Vagina (tissue), 2 donors: ENCODE measurements at regions not wholly inside any gene's neighbourhood (a gene's known extent, or its start where the extent isn't known, plus 50 kb on each side); places are given as distances from the start of the nearest gene placed in this dataset.

Experiments
- DNase-seq, 2 donors: peaks; one replicate each; pipeline ENCODE4 v3.0.0-alpha.2; 2017; ENCODE audit errors: extremely low spot score in 2 of 2
- H3K27ac ChIP-seq: fragments of 200-600 bp; sonication (generic); one replicate; pipeline ENCODE4 v1.5.1; 2019
- H3K27me3 ChIP-seq: fragments of 200-600 bp; sonication (generic); one replicate; pipeline ENCODE4 v1.5.1; 2019
- H3K36me3 ChIP-seq, 2 donors: fragments of 200-600 bp; sonication (generic); one replicate each; pipeline ENCODE4 v1.5.1; 2017 to 2019
- H3K4me1 ChIP-seq: fragments of 200-600 bp; sonication (generic); one replicate; pipeline ENCODE4 v1.5.1; 2019
- H3K4me3 ChIP-seq, 2 donors: fragments of 200-600 bp; sonication (generic); 1 replicate in 1 of 2; 2 replicates in 1 of 2; pipeline ENCODE4 v1.5.1; 2016 to 2019
- H3K9me3 ChIP-seq: fragments of 200-600 bp; sonication (generic); one replicate; pipeline ENCODE4 v1.5.1; 2019
- CTCF ChIP-seq, 3 experiments: fragments of 450-650 bp in 2 of 3; fragments of 200-600 bp in 1 of 3; sonication (generic) in 1 of 3; IDR thresholded peaks; one replicate each; pipeline ENCODE4 v1.5.1; 2017 to 2019; ENCODE audit warnings: antibody characterized with exemption in 3 of 3, mild to moderate bottlenecking in 2 of 3, moderate library complexity in 2 of 3
- POLR2A ChIP-seq, 2 donors: fragments of 450-650 bp; IDR thresholded peaks; one replicate each; pipeline ENCODE4 v1.6.1; 2017; ENCODE audit warnings: antibody characterized with exemption in 2 of 2, mild to moderate bottlenecking in 2 of 2, moderate library complexity in 2 of 2
- POLR2AphosphoS5 ChIP-seq, 2 donors: sonication (generic); formaldehyde crosslinking; IDR thresholded peaks; one replicate each; pipeline ENCODE4 v1.9.0; 2017; ENCODE audit warnings: antibody characterized with exemption in 2 of 2, mild to moderate bottlenecking in 2 of 2, low read depth in 1 of 2; ENCODE audit not compliant: insufficient read depth in 1 of 2
- intact Hi-C: fragments of 100-400 bp; cut with DNase I; formaldehyde crosslinking; loops from one replicate; pipeline ENCODE4 v1.15.1; 2023

GRCh38 chr11:97309291-97309690, 919.5 kb downstream of the JRKL start:
- Histone ChIP-seq H3K9me3 (no peaks in the 10 kb centered on the region), H3K4me3 (no peak overlapping the region), H3K4me1 (no peaks in the 10 kb centered on the region), H3K27me3 (no peaks in the 10 kb centered on the region), H3K36me3 (no peaks in the 10 kb centered on the region), H3K27ac (no peak overlapping the region)
- TF ChIP-seq CTCF (IDR thresholded peaks at IDR 0.05) = no peak
- TF ChIP-seq POLR2A (IDR thresholded peaks at IDR 0.05) = no peak
- TF ChIP-seq POLR2AphosphoS5 (IDR thresholded peaks at IDR 0.05; ENCODE audit: insufficient read depth in 1 of 2, low read depth in 1 of 2) = no peak
- intact Hi-C loops = no loop called here
- no peak for DNase-seq

- Histone ChIP-seq H3K36me3 (no peaks in the 10 kb centered on the region), H3K27me3 (no peaks in the 10 kb centered on the region), H3K4me3 (no peak overlapping the region), H3K27ac (no peak overlapping the region), H3K9me3 (no peaks in the 10 kb centered on the region), H3K4me1 (no peaks in the 10 kb centered on the region)
- intact Hi-C loops = no loop called here
- DNase-seq = no peak
- TF ChIP-seq POLR2A (IDR thresholded peaks at IDR 0.05) (no peak), POLR2AphosphoS5 (IDR thresholded peaks at IDR 0.05; ENCODE audit: insufficient read depth in 1 of 2, low read depth in 1 of 2) (no peak), CTCF (IDR thresholded peaks at IDR 0.05) (no peak)
Measured at GRCh38 chr11:97325693-97326092, 935.9 kb downstream of the JRKL start.

GRCh38 chr11:97332271-97332670, 942.5 kb downstream of the JRKL start:
- TF ChIP-seq CTCF (IDR thresholded peaks at IDR 0.05) = no peak
- no peak for TF ChIP-seq POLR2A (IDR thresholded peaks at IDR 0.05)
- TF ChIP-seq POLR2AphosphoS5 (IDR thresholded peaks at IDR 0.05; ENCODE audit: insufficient read depth in 1 of 2, low read depth in 1 of 2) = no peak
- Histone ChIP-seq H3K27me3 (no peaks in the 10 kb centered on the region), H3K4me3 (no peak overlapping the region), H3K4me1 (no peaks in the 10 kb centered on the region), H3K9me3 (no peaks in the 10 kb centered on the region), H3K27ac (no peak overlapping the region), H3K36me3 (no peaks in the 10 kb centered on the region)
- intact Hi-C loops = no loop called here
- no peak for DNase-seq

- DNase-seq = no peak
- H3K27me3 ChIP-seq = no peaks in the 10 kb centered on the region
- H3K36me3 ChIP-seq = no peaks in the 10 kb centered on the region
- no peak overlapping the region for H3K4me3 ChIP-seq
- TF ChIP-seq POLR2AphosphoS5 (IDR thresholded peaks at IDR 0.05; ENCODE audit: insufficient read depth in 1 of 2, low read depth in 1 of 2) (no peak), CTCF (IDR thresholded peaks at IDR 0.05) (no peak), POLR2A (IDR thresholded peaks at IDR 0.05) (no peak)
- intact Hi-C loops = no loop called here
- H3K4me1 ChIP-seq = no peaks in the 10 kb centered on the region
- H3K27ac ChIP-seq = no peak overlapping the region
- H3K9me3 ChIP-seq = no peaks in the 10 kb centered on the region
Measured at GRCh38 chr11:97336064-97336463, 946.3 kb downstream of the JRKL start.

- Histone ChIP-seq H3K27me3 (no peaks in the 10 kb centered on the region), H3K9me3 (no peaks in the 10 kb centered on the region), H3K4me3 (no peak overlapping the region), H3K36me3 (no peaks in the 10 kb centered on the region), H3K4me1 (no peaks in the 10 kb centered on the region), H3K27ac (no peak overlapping the region)
- no peak for DNase-seq
- TF ChIP-seq POLR2AphosphoS5 (IDR thresholded peaks at IDR 0.05; ENCODE audit: insufficient read depth in 1 of 2, low read depth in 1 of 2) = no peak
- intact Hi-C loops = no loop called here
Measured at GRCh38 chr11:97345032-97345431, 955.2 kb downstream of the JRKL start.

GRCh38 chr11:97349201-97349600, 959.4 kb downstream of the JRKL start:
- Histone ChIP-seq H3K36me3 (no peaks in the 10 kb centered on the region), H3K27ac (no peak overlapping the region), H3K27me3 (no peaks in the 10 kb centered on the region), H3K4me3 (no peak overlapping the region), H3K9me3 (no peaks in the 10 kb centered on the region), H3K4me1 (no peaks in the 10 kb centered on the region)
- DNase-seq = no peak
- TF ChIP-seq CTCF (IDR thresholded peaks at IDR 0.05) (no peak), POLR2AphosphoS5 (IDR thresholded peaks at IDR 0.05; ENCODE audit: insufficient read depth in 1 of 2, low read depth in 1 of 2) (no peak), POLR2A (IDR thresholded peaks at IDR 0.05) (no peak)
- intact Hi-C loops = no loop called here
